HS-5 (cell line): ENCODE measurements at regions not wholly inside any gene's neighbourhood (a gene's known extent, or its start where the extent isn't known, plus 50 kb on each side); places are given as distances from the start of the nearest gene placed in this dataset.
"Not testable (repeated sequence)": the region's sequence is repeated elsewhere in the genome, so short reads cannot be mapped to it uniquely, and the experiment has no call there.

Experiments used
- DNase-seq: peaks from one replicate; pipeline ENCODE4 v3.0.0-alpha.2; 2012; ENCODE audit warnings: low read depth

GRCh38 chr5:152113401-152113800 lies 188.8 kb upstream of the GLRA1 start:
- no peak for DNase-seq

DNA sequence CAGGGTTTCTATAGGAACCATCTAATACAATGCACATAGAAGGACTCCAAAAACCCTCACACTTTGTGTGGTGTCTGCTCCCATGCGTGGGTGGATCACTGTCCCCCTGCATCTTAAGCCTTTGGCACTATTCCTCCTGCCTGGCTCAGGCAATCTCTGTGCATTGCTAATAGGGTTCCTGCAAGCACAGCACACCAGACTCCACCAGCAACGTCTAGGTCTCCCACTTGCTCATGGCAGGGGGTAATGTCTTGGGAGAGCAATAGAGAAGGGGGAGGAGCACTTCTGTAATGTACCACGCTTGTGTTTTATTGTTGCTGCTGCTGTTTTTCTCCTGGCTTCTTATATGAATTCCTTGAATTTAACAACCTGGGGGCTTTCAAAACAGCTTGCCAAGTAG lies 182.6 kb upstream of the GLRA1 start:
- no peak for DNase-seq

DNA sequence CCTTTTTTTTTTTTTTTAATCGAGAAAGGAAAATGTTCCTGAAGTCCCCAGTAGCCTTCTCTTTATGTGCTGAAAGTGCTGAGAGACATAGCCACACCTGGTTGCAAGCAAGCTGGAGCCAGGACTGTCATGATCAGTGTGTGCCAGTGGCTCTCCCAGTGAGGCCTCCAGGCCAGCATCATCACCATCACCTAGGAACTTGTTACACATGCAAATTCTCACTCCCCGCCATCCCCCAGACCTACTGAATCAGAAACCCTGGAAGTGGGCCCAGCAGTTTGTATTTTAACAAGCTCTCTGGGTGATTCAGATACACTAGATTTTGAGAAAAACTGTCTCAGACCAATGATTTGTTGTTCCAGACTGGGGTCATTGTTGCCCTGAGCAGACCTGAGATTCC lies 181.9 kb upstream of the GLRA1 start:
- DNase-seq = no peak

- no peak for DNase-seq
Measured at GRCh38 chr5:152105085-152105484, 180.4 kb upstream of the GLRA1 start.

- no peak for DNase-seq
Measured at GRCh38 chr5:152104211-152104610, 179.6 kb upstream of the GLRA1 start.

GRCh38 chr5:152102908-152103307 lies 178.3 kb upstream of the GLRA1 start:
- DNase-seq = not testable (repeated sequence)

DNA sequence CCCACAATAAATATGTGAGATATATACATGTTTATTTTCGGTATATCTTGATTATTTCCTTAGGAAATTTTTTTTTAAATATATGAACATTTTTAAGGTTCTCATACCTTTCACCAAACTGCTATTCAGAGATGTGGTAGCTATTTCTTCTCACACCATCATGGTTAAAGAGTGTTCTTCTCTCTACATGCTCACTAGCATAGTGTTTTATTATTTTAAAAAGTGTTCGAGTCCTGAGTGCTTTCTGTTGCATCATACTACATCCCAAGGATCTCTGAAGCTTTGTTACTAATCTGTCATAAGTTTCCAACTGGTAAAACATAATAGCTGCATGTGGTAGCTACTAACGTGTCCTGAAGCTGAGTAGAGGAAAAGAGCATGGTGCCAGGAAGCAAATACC lies 177.4 kb upstream of the GLRA1 start:
- no peak for DNase-seq

DNA sequence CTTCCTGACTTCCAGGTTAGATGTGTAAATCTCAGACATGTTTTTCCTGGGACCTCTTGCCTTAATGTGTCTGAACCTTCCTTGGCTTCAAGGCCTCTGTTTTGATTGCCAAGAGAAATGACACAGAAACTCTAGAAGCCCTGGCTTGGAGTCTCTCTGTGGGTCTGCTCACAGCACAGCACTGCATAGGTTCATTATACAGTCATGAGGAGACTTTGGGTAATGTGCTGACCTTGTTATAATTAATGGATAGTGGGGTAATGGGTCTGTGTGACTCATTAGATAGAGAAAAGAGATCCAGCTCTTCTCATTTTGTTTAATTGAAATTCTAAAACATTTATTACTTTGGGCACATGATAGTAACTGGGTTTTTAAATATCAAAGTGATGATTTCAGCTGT lies 175.8 kb upstream of the GLRA1 start:
- no peak for DNase-seq

DNA sequence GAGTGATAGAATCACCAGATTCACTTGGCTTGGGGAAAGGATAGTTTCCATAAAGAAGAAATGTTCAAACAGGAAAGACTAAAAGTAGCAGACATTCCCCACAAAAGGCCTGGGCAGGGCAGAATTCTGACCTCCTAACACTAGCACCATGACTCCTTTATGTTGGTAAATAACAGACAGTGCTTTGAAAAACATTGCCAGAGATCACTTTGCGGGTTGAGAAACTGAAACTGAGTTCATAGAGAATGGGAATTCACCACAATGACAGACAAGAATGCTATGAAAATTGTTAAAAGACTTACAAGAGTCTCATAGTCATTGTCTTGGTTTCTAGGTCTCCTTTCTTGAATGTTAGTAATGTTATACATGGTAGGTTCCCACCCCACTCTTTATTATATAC lies 172.5 kb upstream of the GLRA1 start:
- no peak for DNase-seq

- no peak for DNase-seq
Measured at GRCh38 chr5:152094716-152095115, 170.1 kb upstream of the GLRA1 start.

DNA sequence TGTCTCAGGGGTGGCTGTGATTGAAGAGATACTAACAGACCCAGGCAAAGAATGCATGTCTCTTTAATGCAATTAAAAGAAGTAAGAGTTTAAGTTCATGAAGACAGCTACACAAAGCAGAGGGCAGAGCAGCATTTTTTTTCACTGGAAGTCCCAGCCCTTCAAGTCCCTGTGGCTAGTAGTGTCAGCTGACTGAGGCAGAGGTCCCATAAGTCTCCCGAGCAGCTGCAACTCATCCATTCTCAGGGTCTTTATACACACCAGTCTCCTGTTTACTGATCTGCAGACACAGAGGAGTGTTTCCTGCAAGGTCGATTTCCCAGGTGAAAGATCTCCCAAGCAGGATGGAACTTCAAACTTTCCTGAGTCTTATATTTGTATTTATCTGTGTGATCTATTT lies 169.4 kb upstream of the GLRA1 start:
- no peak for DNase-seq

DNA sequence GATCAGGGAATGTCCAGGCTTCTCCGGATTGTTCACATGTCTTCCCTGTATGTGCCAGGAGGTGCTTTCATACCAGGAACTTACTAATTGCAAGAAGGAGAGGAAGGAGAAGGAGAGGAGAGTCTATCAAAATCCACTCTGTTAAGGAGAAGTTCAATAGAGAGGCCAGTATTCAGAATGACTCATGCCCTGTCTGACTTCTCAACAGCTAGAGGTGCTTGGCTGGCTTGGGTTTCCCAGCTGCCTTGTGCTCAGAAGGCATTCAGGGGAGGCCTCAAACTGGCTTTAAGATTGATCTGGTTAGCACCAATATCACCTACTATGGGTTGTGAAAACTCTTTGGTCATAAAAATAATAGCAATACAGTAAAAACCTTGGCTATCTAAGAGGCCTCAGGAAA lies 167.9 kb upstream of the GLRA1 start:
- no peak for DNase-seq

- DNase-seq = no peak
Measured at GRCh38 chr5:152089644-152090043, 165.0 kb upstream of the GLRA1 start.

DNA sequence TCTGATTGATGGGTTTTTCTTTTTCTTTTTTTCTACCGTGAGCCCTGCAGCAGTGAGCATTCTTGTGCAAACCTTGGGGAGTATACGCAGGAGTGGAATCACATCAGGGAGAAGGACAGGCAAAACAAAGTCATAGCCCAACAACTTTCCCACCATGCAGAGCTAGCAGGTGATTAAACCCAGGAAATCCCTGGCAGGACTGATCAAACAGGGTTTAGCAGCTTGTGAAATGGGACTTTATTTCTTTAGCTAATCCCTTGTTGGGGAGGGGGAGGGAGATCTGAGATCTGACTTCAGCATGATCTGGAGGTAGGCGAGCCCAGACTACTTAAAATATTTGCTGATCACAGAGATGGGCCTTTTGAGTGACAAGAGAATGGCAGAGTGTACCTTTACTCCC lies 162.0 kb upstream of the GLRA1 start:
- DNase-seq = no peak

DNA sequence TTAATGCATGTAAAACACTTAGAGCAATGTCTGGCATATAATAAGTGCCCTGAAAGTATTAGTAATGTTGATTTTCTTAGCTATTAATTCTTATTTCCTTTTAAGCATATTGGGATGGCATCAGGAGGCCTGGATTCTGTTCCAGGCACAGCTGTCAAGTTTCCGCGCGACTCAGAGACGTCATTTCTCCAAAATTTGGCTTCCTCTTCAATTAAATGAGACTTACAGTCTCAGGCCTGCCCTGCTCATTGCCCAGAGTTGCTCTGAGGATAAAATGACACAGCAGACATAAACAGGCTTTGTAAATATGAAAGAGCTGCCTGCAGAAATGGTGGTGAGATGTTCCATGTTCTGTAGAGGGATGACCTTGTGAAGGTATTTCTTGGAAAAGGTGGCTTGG lies 159.8 kb upstream of the GLRA1 start:
- no peak for DNase-seq

DNA sequence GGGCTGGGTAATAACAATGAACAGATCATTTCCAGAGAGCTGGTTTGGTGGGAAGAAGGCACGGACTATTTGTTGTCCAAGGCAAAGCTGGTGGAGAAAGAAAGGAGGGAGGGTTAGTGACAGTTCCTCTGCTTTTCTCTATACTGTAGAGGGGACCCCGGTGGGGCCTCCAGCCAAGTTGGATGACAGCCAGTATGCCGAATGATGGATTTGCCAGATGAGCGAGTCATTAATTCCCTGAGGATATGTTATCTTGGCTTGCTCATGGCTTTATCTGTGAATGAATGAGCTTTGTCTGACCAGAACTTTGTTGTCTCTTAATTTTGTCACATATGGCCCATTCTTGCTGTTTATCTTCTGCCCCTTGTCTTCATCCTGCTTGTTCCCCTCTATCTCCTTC lies 158.6 kb upstream of the GLRA1 start:
- no peak for DNase-seq

DNA sequence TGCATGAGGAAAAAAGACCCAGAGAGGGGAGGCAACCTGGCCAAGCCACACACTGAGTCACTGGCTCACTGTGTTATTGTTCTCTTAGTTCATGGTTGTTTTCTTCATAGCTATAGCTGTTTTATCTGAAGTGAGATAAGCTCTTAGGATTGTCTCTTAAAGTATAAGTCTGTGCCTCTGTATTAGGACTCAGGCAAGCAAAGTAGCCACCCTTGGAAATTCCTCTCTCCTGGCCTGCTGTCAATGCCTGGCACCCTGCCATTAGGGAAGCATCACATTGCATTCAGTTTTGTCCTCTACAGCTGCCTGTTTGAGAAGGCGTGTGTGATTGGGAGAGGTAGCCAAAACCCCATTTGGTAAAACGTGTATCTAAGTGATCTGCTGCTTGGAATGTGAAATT lies 147.4 kb upstream of the GLRA1 start:
- DNase-seq = no peak

DNA sequence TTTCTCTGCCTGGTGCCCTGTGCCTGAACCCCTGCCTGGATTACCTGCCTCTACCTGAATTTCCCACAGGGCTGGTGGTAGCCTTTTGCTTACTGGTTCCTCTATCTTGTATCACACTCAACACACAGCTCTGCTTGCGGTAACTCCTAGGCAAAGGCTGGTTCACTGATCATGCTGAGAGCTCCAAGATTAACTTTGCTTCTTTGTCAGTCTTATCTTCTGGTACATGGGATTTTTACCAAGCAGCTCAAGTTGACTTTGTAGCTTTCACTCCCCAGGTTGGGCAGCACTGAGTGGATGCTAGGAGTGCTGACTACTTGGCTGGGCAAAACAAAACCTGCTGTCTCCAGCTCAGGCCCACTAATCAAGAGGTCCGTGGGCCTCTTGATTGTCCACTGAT lies 145.9 kb upstream of the GLRA1 start:
- DNase-seq = no peak

DNA sequence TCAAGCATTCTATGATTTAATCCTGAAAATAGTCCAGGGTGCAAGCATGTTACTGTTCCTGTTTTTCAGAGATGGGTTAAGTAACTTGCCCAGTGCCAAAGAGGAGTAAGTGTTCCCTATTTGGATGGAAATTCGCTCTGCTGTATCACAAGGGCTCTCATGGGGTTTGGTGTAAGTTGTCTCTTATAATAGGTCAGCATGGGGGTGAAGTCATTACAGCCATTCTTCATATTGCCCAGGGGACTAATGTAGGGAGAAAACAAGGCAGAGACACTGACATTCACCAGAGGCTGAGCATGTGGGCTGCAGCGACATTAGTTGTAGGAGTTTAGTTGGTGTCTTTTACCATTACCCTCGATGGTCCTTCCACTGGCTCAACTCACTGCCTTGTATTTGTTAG lies 142.1 kb upstream of the GLRA1 start:
- DNase-seq = no peak

DNA sequence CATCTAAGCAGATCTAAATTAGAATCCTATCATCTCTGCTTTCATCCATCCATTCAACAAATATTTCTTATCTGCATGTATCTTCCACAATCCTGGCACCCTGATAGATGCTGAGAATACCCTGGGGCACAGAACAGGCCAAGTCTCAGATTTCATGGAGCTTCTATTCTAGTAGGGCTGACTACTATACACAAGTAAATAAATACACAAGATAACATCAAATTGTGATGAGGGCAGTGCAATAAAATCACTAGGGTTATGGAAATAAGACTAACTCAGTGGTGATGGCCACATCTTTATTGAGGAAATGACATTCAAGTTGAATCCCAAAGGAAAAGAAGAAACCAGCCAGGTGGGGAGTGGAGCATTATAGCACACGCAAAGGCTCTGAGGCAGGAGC lies 138.4 kb upstream of the GLRA1 start:
- no peak for DNase-seq

- DNase-seq = no peak
Measured at GRCh38 chr5:152061095-152061494, 136.4 kb upstream of the GLRA1 start.

- no peak for DNase-seq
Measured at GRCh38 chr5:152058267-152058666, 133.6 kb upstream of the GLRA1 start.

DNA sequence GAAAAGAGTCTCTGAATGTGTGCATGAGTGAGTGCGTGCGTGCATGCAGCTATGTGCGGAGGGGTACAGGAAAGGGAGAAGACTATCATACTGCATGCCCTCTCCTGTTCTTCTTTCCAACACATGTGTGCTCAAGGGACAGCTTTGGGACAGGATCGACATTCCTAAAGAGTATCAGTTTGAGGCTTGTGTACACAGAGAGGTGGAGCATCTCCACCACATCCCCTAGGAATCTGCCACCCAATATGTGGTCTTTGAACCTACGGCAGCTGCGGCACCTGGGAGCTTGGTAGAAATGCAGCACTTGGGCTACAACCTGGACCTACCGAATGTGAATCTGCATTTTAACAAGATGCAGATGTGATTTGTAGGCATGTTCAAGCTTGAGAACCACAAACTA lies 132.3 kb upstream of the GLRA1 start:
- no peak for DNase-seq

DNA sequence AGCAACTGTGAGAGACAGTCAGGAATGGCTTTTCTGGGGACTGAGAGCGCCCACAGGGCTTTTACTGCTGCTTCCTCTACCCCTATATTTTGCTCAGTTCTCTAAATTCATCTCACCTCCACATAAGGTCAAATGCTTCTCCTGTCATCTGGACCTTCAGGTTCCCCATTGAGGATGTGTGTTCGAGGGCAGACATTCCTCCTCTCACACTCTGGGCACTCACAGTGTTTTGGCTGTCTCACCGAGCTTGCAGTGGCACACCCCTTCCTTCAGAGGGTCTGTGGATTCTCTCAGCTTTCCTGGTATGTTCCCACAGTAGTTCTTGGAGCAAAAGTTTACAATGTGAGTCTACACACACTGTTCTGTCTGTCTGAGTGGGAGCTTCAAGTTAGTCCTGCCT lies 127.8 kb upstream of the GLRA1 start:
- no peak for DNase-seq
